Gastrocnemius medialis (tissue), 4 donors: ENCODE measurements at regions not wholly inside any gene's neighbourhood (a gene's known extent, or its start where the extent isn't known, plus 50 kb on each side); places are given as distances from the start of the nearest gene placed in this dataset.

Experiments used
- ATAC-seq, 2 donors: fragments of 150-250 bp; one replicate each; pipeline ENCODE4 v1.9.1; 2016
- DNase-seq, 2 donors: peaks; one replicate each; pipeline ENCODE4 v3.0.0-alpha.2; 2019
- H3K27ac ChIP-seq, 4 donors: fragments of 200-600 bp; sonication (generic); 1 replicate in 1 of 4; 2 replicates in 3 of 4; pipeline ENCODE4 v1.5.1; 2016 to 2018; ENCODE audit warnings: mild to moderate bottlenecking in 2 of 4, moderate library complexity in 1 of 4
- H3K27me3 ChIP-seq, 3 donors: fragments of 200-600 bp; sonication (generic) in 2 of 3; 1 replicate in 1 of 3; 2 replicates in 2 of 3; pipeline versions ENCODE4 v1.5.1 to v1.6.0; 2016 to 2019; ENCODE audit warnings: mild to moderate bottlenecking in 1 of 3, moderate library complexity in 1 of 3
- H3K36me3 ChIP-seq, 2 donors: fragments of 200-600 bp; sonication (generic) in 1 of 2; one replicate each; pipeline ENCODE4 v1.5.1; 2017 to 2018
- H3K4me1 ChIP-seq, 2 donors: fragments of 200-600 bp; sonication (generic) in 1 of 2; one replicate each; pipeline ENCODE4 v1.5.1; 2016 to 2017; ENCODE audit warnings: mild to moderate bottlenecking in 2 of 2
- H3K4me3 ChIP-seq, 4 donors: fragments of 200-600 bp; sonication (generic) in 3 of 4; 1 replicate in 1 of 4; 2 replicates in 3 of 4; pipeline ENCODE4 v1.5.1; 2016 to 2019; ENCODE audit warnings: mild to moderate bottlenecking in 2 of 4
- H3K9me3 ChIP-seq, 3 donors: fragments of 200-600 bp; sonication (generic) in 2 of 3; 1 replicate in 1 of 3; 2 replicates in 2 of 3; pipeline ENCODE4 v1.5.1; 2016 to 2019
- CTCF ChIP-seq, 5 experiments: fragments of 450-650 bp in 3 of 5; fragments of 200-600 bp in 2 of 5; sonication (generic) in 2 of 5; IDR thresholded peaks in 4 of 5; conservative IDR thresholded peaks in 1 of 5; 1 replicate in 4 of 5; 2 replicates in 1 of 5; pipeline ENCODE4 v1.5.1; 2016 to 2019; ENCODE audit warnings: antibody characterized with exemption in 5 of 5, mild to moderate bottlenecking in 3 of 5, moderate library complexity in 3 of 5
- POLR2A ChIP-seq, 2 donors: fragments of 450-650 bp; IDR thresholded peaks; one replicate each; pipeline ENCODE4 v1.6.1; 2017; ENCODE audit warnings: antibody characterized with exemption in 2 of 2, mild to moderate bottlenecking in 2 of 2, moderate library complexity in 2 of 2
- in situ Hi-C, 4 donors: fragments of 200-750 bp; cut with MboI; loops; one replicate each; pipeline versions ENCODE4 v1.15.0 to v1.8.0; 2017; ENCODE audit warnings: low sequenced_read_pairs in 4 of 4
- intact Hi-C: fragments of 100-400 bp; cut with DNase I; formaldehyde crosslinking; loops from one replicate; pipeline ENCODE4 v1.15.1; 2023; ENCODE audit warnings: low total_unique reads

DNA sequence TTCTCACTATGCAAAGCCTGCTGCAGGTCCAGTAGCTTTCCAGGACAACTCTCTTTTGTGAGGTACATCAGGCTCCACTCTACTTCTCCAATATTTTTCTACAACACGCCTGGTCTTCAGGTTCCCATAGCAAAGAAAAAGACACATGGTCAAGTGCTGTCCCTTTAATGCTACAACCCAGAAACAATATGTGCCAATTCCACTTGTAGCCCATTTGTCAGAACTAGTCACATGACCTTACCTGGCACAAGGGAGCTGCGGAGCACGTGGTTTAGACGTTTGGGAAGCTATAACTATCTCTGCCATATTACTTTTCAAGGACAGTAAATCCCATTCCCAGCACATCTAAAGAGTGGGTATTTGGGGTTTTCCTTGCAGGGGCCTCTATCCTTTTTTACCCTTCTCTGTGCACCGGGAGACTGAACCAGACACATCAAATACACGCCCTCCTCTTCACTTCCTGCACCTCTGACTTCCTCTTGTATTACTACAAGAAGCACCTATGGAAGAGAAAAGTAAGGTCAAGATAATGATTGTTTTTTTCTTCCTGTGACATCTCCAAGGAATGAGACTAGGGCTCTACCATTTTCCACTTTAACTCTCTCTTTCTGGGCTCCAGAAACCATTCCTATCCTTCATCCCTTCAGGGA is 237.6 kb downstream of the ETS1 start:
- Histone ChIP-seq H3K27me3 (no peaks in the 10 kb centered on the region), H3K27ac (no peak overlapping the region), H3K36me3 (no peaks in the 10 kb centered on the region), H3K4me1 (no peaks in the 10 kb centered on the region), H3K4me3 (no peak overlapping the region), H3K9me3 (no peaks in the 10 kb centered on the region)
- DNase-seq: no peak
- intact Hi-C loops: no loop called here
- in situ Hi-C loops: no loop called here
- TF ChIP-seq POLR2A (IDR thresholded peaks at IDR 0.05): no peak
- no peak for TF ChIP-seq CTCF (IDR thresholded peaks at IDR 0.05 in 4 of 5, conservative IDR thresholded peaks at IDR 0.05 in 1 of 5)
- ATAC-seq: no peak

- TF ChIP-seq POLR2A (IDR thresholded peaks at IDR 0.05): no peak
- no peak for TF ChIP-seq CTCF (IDR thresholded peaks at IDR 0.05 in 4 of 5, conservative IDR thresholded peaks at IDR 0.05 in 1 of 5)
- H3K27me3 ChIP-seq: no peaks in the 10 kb centered on the region
- no peaks in the 10 kb centered on the region for H3K9me3 ChIP-seq
- no peak overlapping the region for H3K27ac ChIP-seq
- in situ Hi-C loops: no loop called here
- no peaks in the 10 kb centered on the region for H3K36me3 ChIP-seq
- no peak for ATAC-seq
- H3K4me1 ChIP-seq: peaks cover 5 to 12% of the 10 kb centered on the region in 2 donors
- DNase-seq: no peak
- H3K4me3 ChIP-seq: no peak overlapping the region
- intact Hi-C loops: no loop called here
Observed at GRCh38 chr11:128346804-128347203, 240.6 kb downstream of the ETS1 start.

GRCh38 chr11:128345316-128345715 is 242.0 kb downstream of the ETS1 start:
- Histone ChIP-seq H3K9me3 (no peaks in the 10 kb centered on the region), H3K36me3 (no peaks in the 10 kb centered on the region), H3K27me3 (no peaks in the 10 kb centered on the region), H3K4me3 (no peak overlapping the region), H3K27ac (no peak overlapping the region), H3K4me1 (peaks cover 7 to 12% of the 10 kb centered on the region in 2 donors)
- no peak for DNase-seq
- no peak for TF ChIP-seq CTCF (IDR thresholded peaks at IDR 0.05 in 4 of 5, conservative IDR thresholded peaks at IDR 0.05 in 1 of 5)
- no peak for TF ChIP-seq POLR2A (IDR thresholded peaks at IDR 0.05)
- intact Hi-C loops (no loop called here), in situ Hi-C loops (no loop called here)
- ATAC-seq: no peak

DNA sequence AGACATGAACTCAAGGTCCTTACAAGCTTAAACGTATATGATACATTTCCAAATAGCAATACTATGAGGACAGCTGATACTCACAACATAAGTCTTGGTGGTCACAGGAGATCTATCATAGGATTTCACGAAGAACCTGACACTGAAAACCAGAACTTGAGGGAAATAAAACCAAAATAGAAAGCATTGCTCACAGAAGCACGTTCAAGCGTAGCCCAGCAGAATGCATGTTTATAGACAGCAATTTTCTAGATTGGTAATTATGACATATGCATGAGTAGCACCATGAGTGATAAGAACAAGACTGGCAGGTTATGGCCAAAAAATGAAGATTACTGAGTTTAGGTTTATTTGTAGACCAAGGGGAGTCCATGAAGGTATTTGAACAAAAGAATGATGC is 243.5 kb downstream of the ETS1 start:
- TF ChIP-seq CTCF (IDR thresholded peaks at IDR 0.05 in 4 of 5, conservative IDR thresholded peaks at IDR 0.05 in 1 of 5) (no peak), POLR2A (IDR thresholded peaks at IDR 0.05) (no peak)
- in situ Hi-C loops: no loop called here
- peak overlapping the region in 2 of 4 donors; percentile 53 to 62 for H3K27ac ChIP-seq

DNA sequence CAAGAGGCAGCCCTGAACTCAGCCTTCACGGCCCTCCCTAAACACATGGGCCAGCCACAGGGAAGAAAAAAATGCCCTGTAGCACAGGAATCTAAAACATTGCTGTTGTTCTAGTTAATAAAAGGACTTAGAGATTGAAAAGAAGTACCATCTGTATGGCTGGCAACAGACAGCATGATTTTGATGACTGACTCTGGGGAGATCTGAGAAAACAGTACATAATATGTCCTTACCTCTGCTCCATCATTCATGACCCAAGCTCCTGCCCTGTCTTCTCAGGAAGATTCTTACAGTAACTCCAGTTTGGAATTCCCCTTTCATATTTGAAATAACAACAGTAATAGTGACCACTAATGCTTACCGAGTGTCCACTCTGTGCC is 244.2 kb downstream of the ETS1 start:
- ATAC-seq (no peak), DNase-seq (no peak)
- in situ Hi-C loops: no loop called here
- Histone ChIP-seq H3K4me3 (no peak overlapping the region), H3K36me3 (no peaks in the 10 kb centered on the region), H3K4me1 (peaks cover 7 to 12% of the 10 kb centered on the region in 2 donors), H3K27ac (peak overlapping the region; percentile 53 to 67 (median 58)), H3K9me3 (no peaks in the 10 kb centered on the region), H3K27me3 (no peaks in the 10 kb centered on the region)
- TF ChIP-seq CTCF (IDR thresholded peaks at IDR 0.05 in 4 of 5, conservative IDR thresholded peaks at IDR 0.05 in 1 of 5) (no peak), POLR2A (IDR thresholded peaks at IDR 0.05) (no peak)
- intact Hi-C loops: no loop called here

More for the DNA sequence above, 243.5 kb downstream of the ETS1 start:
- no peak for DNase-seq
- Histone ChIP-seq H3K27me3 (no peaks in the 10 kb centered on the region), H3K4me1 (peaks cover 7 to 12% of the 10 kb centered on the region in 2 donors), H3K4me3 (no peak overlapping the region), H3K36me3 (no peaks in the 10 kb centered on the region), H3K9me3 (no peaks in the 10 kb centered on the region)
- intact Hi-C loops: no loop called here
- no peak for ATAC-seq
